H9 (cell line): ENCODE measurements at regions not wholly inside any gene's neighbourhood (a gene's known extent, or its start where the extent isn't known, plus 50 kb on each side); places are given as distances from the start of the nearest gene placed in this dataset.

Experiments used
- DNase-seq: peaks from one replicate; pipeline ENCODE4 v3.0.0-alpha.2; 2017
- H2AFZ ChIP-seq: one replicate; pipeline ENCODE4 v1.6.1; 2013; ENCODE audit warnings: mild to moderate bottlenecking, low read length, control low read depth, moderate library complexity
- H2AK5ac ChIP-seq: 2 replicates; pipeline ENCODE4 v1.6.1; 2013; ENCODE audit warnings: low read length, control low read depth, mixed read lengths; ENCODE audit not compliant: insufficient read length
- H2BK120ac ChIP-seq: one replicate; pipeline ENCODE4 v1.6.1; 2013; ENCODE audit warnings: low read depth, mild to moderate bottlenecking, low read length, control low read depth, inconsistent platforms; ENCODE audit not compliant: poor library complexity, severe bottlenecking
- H2BK12ac ChIP-seq: 2 replicates; pipeline ENCODE4 v1.6.1; 2013; ENCODE audit warnings: low read length, control low read depth, mixed read lengths, low read depth; ENCODE audit not compliant: insufficient read length
- H2BK15ac ChIP-seq: 2 replicates; pipeline ENCODE4 v1.6.1; 2013; ENCODE audit warnings: low read depth, low read length, control low read depth
- H2BK20ac ChIP-seq: one replicate; pipeline ENCODE4 v1.6.1; 2013; ENCODE audit warnings: low read depth, mild to moderate bottlenecking, low read length, control low read depth, inconsistent platforms; ENCODE audit not compliant: poor library complexity, severe bottlenecking
- H2BK5ac ChIP-seq: 2 replicates; pipeline ENCODE4 v1.6.1; 2013; ENCODE audit warnings: low read length, control low read depth, mixed read lengths; ENCODE audit not compliant: insufficient read length
- H3K14ac ChIP-seq: 2 replicates; pipeline ENCODE4 v1.6.1; 2013; ENCODE audit warnings: low read length, control low read depth; ENCODE audit not compliant: insufficient read depth
- H3K18ac ChIP-seq: 2 replicates; pipeline ENCODE4 v1.6.1; 2013; ENCODE audit warnings: low read depth, mild to moderate bottlenecking, mixed read lengths, low read length, control low read depth; ENCODE audit not compliant: insufficient read length
- H3K23ac ChIP-seq: 2 replicates; pipeline ENCODE4 v1.6.1; 2013; ENCODE audit warnings: low read length, control low read depth, mixed read lengths, low read depth; ENCODE audit not compliant: insufficient read length
- H3K23me2 ChIP-seq: 2 replicates; pipeline ENCODE4 v1.6.1; 2013; ENCODE audit warnings: low read depth, mild to moderate bottlenecking, mixed read lengths, low read length, control low read depth; ENCODE audit not compliant: insufficient read length, poor library complexity, severe bottlenecking
- H3K27ac ChIP-seq: 2 replicates; pipeline ENCODE4 v1.5.1; 2013; ENCODE audit warnings: low read length, control low read depth, mixed read lengths, low read depth; ENCODE audit not compliant: insufficient read length
- H3K27me3 ChIP-seq: 2 replicates; pipeline ENCODE4 v1.6.1; 2013; ENCODE audit warnings: low read length, control low read depth, inconsistent platforms; ENCODE audit not compliant: insufficient read depth
- H3K4ac ChIP-seq: 2 replicates; pipeline ENCODE4 v1.6.1; 2013; ENCODE audit warnings: low read depth, mild to moderate bottlenecking, control low read depth, inconsistent platforms, low read length, moderate library complexity
- H3K4me1 ChIP-seq: 2 replicates; pipeline ENCODE4 v1.6.1; 2013; ENCODE audit warnings: low read length, control low read depth, inconsistent platforms; ENCODE audit not compliant: insufficient read depth
- H3K4me2 ChIP-seq: 2 replicates; pipeline ENCODE4 v1.6.1; 2013; ENCODE audit warnings: low read length, control low read depth, mixed read lengths; ENCODE audit not compliant: insufficient read length, insufficient read depth
- H3K56ac ChIP-seq: 2 replicates; pipeline ENCODE4 v1.6.1; 2013; ENCODE audit warnings: low read depth, mild to moderate bottlenecking, mixed read lengths, low read length, control low read depth; ENCODE audit not compliant: insufficient read length
- H3K79me1 ChIP-seq: 2 replicates; pipeline ENCODE4 v1.6.1; 2013; ENCODE audit warnings: low read depth, mild to moderate bottlenecking, moderate library complexity, low read length, control low read depth, inconsistent platforms; ENCODE audit not compliant: insufficient read depth, poor library complexity, severe bottlenecking
- H3K79me2 ChIP-seq: 2 replicates; pipeline ENCODE4 v1.6.1; 2013; ENCODE audit warnings: low read length, control low read depth, inconsistent platforms; ENCODE audit not compliant: insufficient read depth
- H3K9ac ChIP-seq: 2 replicates; pipeline ENCODE4 v1.6.1; 2013; ENCODE audit warnings: low read length, control low read depth, mixed read lengths; ENCODE audit not compliant: insufficient read length; ENCODE audit errors: extremely low read depth
- H3K9me3 ChIP-seq: one replicate; pipeline ENCODE4 v1.6.1; 2013; ENCODE audit warnings: low read depth, low read length, inconsistent platforms; ENCODE audit not compliant: control insufficient read depth
- H3T11ph ChIP-seq: one replicate; pipeline ENCODE4 v1.6.1; 2013; ENCODE audit warnings: mild to moderate bottlenecking, low read length, control low read depth, inconsistent platforms
- H4K20me1 ChIP-seq: one replicate; pipeline ENCODE4 v1.6.1; 2013; ENCODE audit not compliant: control insufficient read depth, insufficient read length, insufficient read depth
- H4K5ac ChIP-seq: 2 replicates; pipeline ENCODE4 v1.6.1; 2013; ENCODE audit warnings: low read depth, mild to moderate bottlenecking, mixed read lengths, low read length, control low read depth; ENCODE audit not compliant: insufficient read length
- H4K8ac ChIP-seq: replicated peaks from 2 replicates; pipeline ENCODE4 v1.6.1; 2013; ENCODE audit warnings: low read length, control low read depth, mixed read lengths, low read depth; ENCODE audit not compliant: insufficient read length
- H4K91ac ChIP-seq: 2 replicates; pipeline ENCODE4 v1.6.1; 2013; ENCODE audit warnings: low read depth, mild to moderate bottlenecking, moderate library complexity, mixed read lengths, low read length, control low read depth; ENCODE audit not compliant: insufficient read length
- H3K27ac Mint-ChIP-seq, 3 experiments: 2 replicates in 2 of 3; 3 replicates in 1 of 3; pipeline ENCODE4 v1.8.0; 2020 to 2021; ENCODE audit warnings: mixed read lengths in 3 of 3, mild to moderate bottlenecking in 1 of 3, moderate library complexity in 1 of 3
- H3K27me3 Mint-ChIP-seq: 2 replicates; pipeline ENCODE4 v1.8.0; 2021; ENCODE audit warnings: low read depth, mild to moderate bottlenecking, moderate library complexity, mixed read lengths
- H3K36me3 Mint-ChIP-seq, 3 experiments: 2 replicates in 2 of 3; 3 replicates in 1 of 3; pipeline ENCODE4 v1.8.0; 2020 to 2021; ENCODE audit warnings: low read depth in 3 of 3, mixed read lengths in 3 of 3; ENCODE audit not compliant: insufficient read depth in 1 of 3
- H3K4me1 Mint-ChIP-seq, 2 experiments: 2 replicates each; pipeline ENCODE4 v1.8.0; 2020; ENCODE audit warnings: mixed read lengths in 2 of 2
- H3K4me3 Mint-ChIP-seq, 2 experiments: 2 replicates in 1 of 2; 3 replicates in 1 of 2; pipeline ENCODE4 v1.8.0; 2020 to 2021; ENCODE audit warnings: mild to moderate bottlenecking in 2 of 2, mixed read lengths in 2 of 2, moderate library complexity in 1 of 2
- H3K9me3 Mint-ChIP-seq, 2 experiments: 2 replicates in 1 of 2; 3 replicates in 1 of 2; pipeline ENCODE4 v1.8.0; 2020; ENCODE audit warnings: mild to moderate bottlenecking in 2 of 2, mixed read lengths in 2 of 2, moderate library complexity in 1 of 2
- CTCF ChIP-seq: fragments of 200-600 bp; sonication (generic); conservative IDR thresholded peaks from 3 replicates; pipeline ENCODE4 v1.8.0; 2021; ENCODE audit warnings: antibody characterized with exemption, mild to moderate bottlenecking
- WGBS: extraction: QIAGEN DNeasy Blood & Tissue Kit; methylation state at CpG from one replicate; pipeline ENCODE4 v1.1.7; 2013; ENCODE audit warnings: missing lambda C conversion rate, low lambda C conversion rate, mixed read lengths; ENCODE audit not compliant: insufficient read length; ENCODE audit errors: extremely low coverage; 5-methylcytosine and 5-hydroxymethylcytosine counted together

GRCh38 chr6:18752278-18753068, 365.3 kb downstream of the RNF144B start:
- no peak overlapping the region for H3T11ph ChIP-seq
- H2BK12ac ChIP-seq: no peak overlapping the region
- Mint-ChIP-seq H3K36me3 (no peaks in the 10 kb centered on the region), H3K9me3 (no peaks in the 10 kb centered on the region; a peak in 1 of 5 replicates), H3K27ac (peak overlapping the region in 2 of 3 experiments; percentile 46 to 69; a peak in 4 of 7 replicates), H3K4me1 (peaks cover 50 to 63% of the 10 kb centered on the region in 2 experiments), H3K27me3 (peaks cover 1% of the 10 kb centered on the region; the same call in 1 of the 2 replicates), H3K4me3 (peak overlapping the region; percentile 0 to 10; a peak in 1 of 5 replicates)
- H2BK15ac ChIP-seq: no peak overlapping the region
- H3K23me2 ChIP-seq: no peaks in the 10 kb centered on the region
- H3K9me3 ChIP-seq: no peaks in the 10 kb centered on the region
- H2BK120ac ChIP-seq: no peak overlapping the region
- peak; percentile 33 for DNase-seq
- H3K23ac ChIP-seq: no peak overlapping the region
- no peak overlapping the region for H4K91ac ChIP-seq
- no peaks in the 10 kb centered on the region for H3K27me3 ChIP-seq
- H4K5ac ChIP-seq: no peak overlapping the region
- H3K4me2 ChIP-seq: no peak overlapping the region
- TF ChIP-seq CTCF: peak; percentile 27; the same call in 2 of the 3 replicates
- H3K14ac ChIP-seq: no peak overlapping the region
- H3K9ac ChIP-seq: no peak overlapping the region
- H3K4me1 ChIP-seq: peaks cover 2% of the 10 kb centered on the region; the same call in 1 of the 2 replicates
- H3K4ac ChIP-seq: no peak overlapping the region
- WGBS: no CpG with 5 or more reads among the region's 5 CpGs
- no peak overlapping the region for H2BK5ac ChIP-seq
- H3K27ac ChIP-seq: no peak overlapping the region
- no peak overlapping the region for H2AFZ ChIP-seq
- no peak overlapping the region for H4K8ac ChIP-seq
- H2BK20ac ChIP-seq: no peak overlapping the region
- H4K20me1 ChIP-seq: no peaks in the 10 kb centered on the region
- H3K79me1 ChIP-seq: no peaks in the 10 kb centered on the region
- no peak overlapping the region for H3K18ac ChIP-seq
- H2AK5ac ChIP-seq: no peak overlapping the region
- H3K79me2 ChIP-seq: no peaks in the 10 kb centered on the region
- no peak overlapping the region for H3K56ac ChIP-seq
